ENCODE measurements at regions not wholly inside any gene's neighbourhood (a gene's known extent, or its start where the extent isn't known, plus 50 kb on each side); places are given as distances from the start of the nearest gene placed in this dataset.

DNA sequence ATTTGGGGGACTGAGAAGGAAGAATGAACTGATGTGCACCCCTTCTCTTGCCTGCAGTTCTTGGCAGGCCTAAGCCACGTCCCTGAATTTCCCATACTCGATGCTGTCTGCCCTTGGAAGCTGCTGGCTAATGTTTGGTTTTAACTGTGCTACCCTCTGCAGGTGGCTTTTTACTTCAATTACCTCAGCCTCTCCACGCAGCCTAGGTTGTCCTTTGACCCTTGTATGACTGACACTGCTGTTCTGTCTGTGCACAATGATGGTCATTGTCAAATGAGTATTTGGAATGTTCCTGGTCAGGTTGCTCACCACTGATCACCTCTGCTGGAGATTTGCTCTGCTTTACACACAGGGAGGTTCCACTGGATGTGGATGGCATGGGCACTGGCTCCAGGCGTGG lies 137.1 kb downstream of the ZNF518B start:
- no peak overlapping the region for H3K4me2 ChIP-seq (ENCODE audit: control insufficient read depth, insufficient read depth)
- ChIA-PET CTCF (no interaction called here), POLR2A (no interaction called here), SMC1A (ENCODE audit: uncharacterized antibody, unreplicated experiment) (no interaction called here), RAD21 (ENCODE audit: unreplicated experiment) (no interaction called here)
- FAIRE-seq: no peak
- TF ChIP-seq NFYA (IDR thresholded peaks at IDR 0.05; ENCODE audit: borderline replicate concordance, low read depth, low read length) (no peak), IRF3 (IDR thresholded peaks at IDR 0.05) (no peak), ZNF274 (IDR thresholded peaks at IDR 0.05; ENCODE audit: insufficient read depth, insufficient read length) (no peak), JUNB (IDR thresholded peaks at IDR 0.05) (no peak), SREBF1 (IDR thresholded peaks at IDR 0.05; ENCODE audit: low read length) (no peak), BCL11A (IDR thresholded peaks at IDR 0.05; ENCODE audit: low read depth, low read length) (no peak), SUZ12 (IDR thresholded peaks at IDR 0.05; ENCODE audit: unreplicated experiment) (no peak), EED (IDR thresholded peaks at IDR 0.05; ENCODE audit: low read depth) (no peak), CHD2 (IDR thresholded peaks at IDR 0.05; ENCODE audit: borderline replicate concordance, low read depth, low read length) (no peak), ZSCAN29 (IDR thresholded peaks at IDR 0.05) (no peak)
- no peak overlapping the region for H3K4me3 ChIP-seq
- H3K27ac ChIP-seq (ENCODE audit: control insufficient read depth, insufficient read depth): no peak overlapping the region
- no peaks in the 10 kb centered on the region for H3K79me2 ChIP-seq (ENCODE audit: control insufficient read depth, insufficient read depth, low read length)
- H3K9ac ChIP-seq (ENCODE audit: control insufficient read depth, insufficient read depth, low read length): no peak overlapping the region
- H2AFZ ChIP-seq (ENCODE audit: control insufficient read depth, low read depth, low read length): no peak overlapping the region
- DNase-seq (ENCODE audit: low read depth, low spot score): no peak
- intact Hi-C loops (cut with micrococcal nuclease; ENCODE audit: unreplicated experiment) (no loop called here), in situ Hi-C loops (cut with MboI) (no loop called here)
- no TSS peak for BruUV-seq (replicated peaks)
- ATAC-seq: no peak
- H3K36me3 ChIP-seq (ENCODE audit: control insufficient read depth in 2 of 2, insufficient read depth in 2 of 2, low read length in 1 of 2): no peaks in the 10 kb centered on the region
- no peaks in the 10 kb centered on the region for H4K20me1 ChIP-seq (ENCODE audit: control insufficient read depth, insufficient read depth)
- H3K4me1 ChIP-seq (ENCODE audit: control insufficient read depth, insufficient read depth, low read length): no peaks in the 10 kb centered on the region
- peaks cover 0 to 3% of the 10 kb centered on the region in 2 experiments; a peak in 2 of 4 replicates for H3K27me3 ChIP-seq (replicated peaks in 1 of 2; ENCODE audit: control insufficient read depth in 2 of 2, insufficient read depth in 2 of 2, low read length in 1 of 2)
- no peaks in the 10 kb centered on the region for H3K9me3 ChIP-seq (replicated peaks; ENCODE audit: control insufficient read depth, insufficient read depth, low read length)
- 2% methylated on average over 4 of the region's 4 CpGs for WGBS (ENCODE audit: insufficient coverage, insufficient replicate concordance, low lambda C conversion rate, missing lambda C conversion rate)

DNA sequence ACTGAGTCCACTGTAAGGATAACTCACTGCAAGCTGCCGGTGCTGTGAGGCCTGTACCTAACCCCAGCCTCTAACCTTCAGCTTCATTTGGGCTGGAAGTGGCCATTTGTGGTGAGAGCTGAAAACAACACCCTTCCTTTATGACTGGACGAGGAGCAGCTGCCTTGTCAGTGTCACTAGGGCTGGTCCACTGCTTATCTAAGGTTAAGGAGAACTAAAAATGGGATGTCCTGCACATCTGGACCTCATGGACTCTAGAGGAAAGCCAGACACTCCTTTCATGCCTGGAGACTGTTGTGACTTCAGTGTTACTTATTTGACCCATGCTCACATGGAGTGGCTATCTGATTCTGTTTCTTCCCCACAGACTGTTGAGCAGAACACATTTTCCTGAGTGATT lies 139.9 kb downstream of the ZNF518B start:
- ChIA-PET CTCF (no interaction called here), POLR2A (no interaction called here)

More for the DNA sequence above, 139.9 kb downstream of the ZNF518B start:
- Histone ChIP-seq H4K20me1 (ENCODE audit: control insufficient read depth, insufficient read depth) (no peaks in the 10 kb centered on the region), H3K27me3 (replicated peaks in 1 of 2; ENCODE audit: control insufficient read depth in 2 of 2, insufficient read depth in 2 of 2, low read length in 1 of 2) (no peaks in the 10 kb centered on the region; a peak in 1 of 4 replicates), H3K79me2 (ENCODE audit: control insufficient read depth, insufficient read depth, low read length) (no peaks in the 10 kb centered on the region), H3K36me3 (ENCODE audit: control insufficient read depth in 2 of 2, insufficient read depth in 2 of 2, low read length in 1 of 2) (no peaks in the 10 kb centered on the region), H3K9me3 (replicated peaks; ENCODE audit: control insufficient read depth, insufficient read depth, low read length) (no peaks in the 10 kb centered on the region), H3K9ac (ENCODE audit: control insufficient read depth, insufficient read depth, low read length) (no peak overlapping the region), H3K4me1 (ENCODE audit: control insufficient read depth, insufficient read depth, low read length) (no peaks in the 10 kb centered on the region), H3K27ac (ENCODE audit: control insufficient read depth, insufficient read depth) (no peak overlapping the region), H3K4me3 (no peak overlapping the region), H2AFZ (ENCODE audit: control insufficient read depth, low read depth, low read length) (no peak overlapping the region), H3K4me2 (ENCODE audit: control insufficient read depth, insufficient read depth) (no peak overlapping the region)
- RAD21 ChIA-PET (ENCODE audit: unreplicated experiment): no interaction called here
- no peak for TF ChIP-seq PML (IDR thresholded peaks at IDR 0.05; ENCODE audit: low read length)
- DNase-seq (ENCODE audit: low read depth, low spot score) (no peak), ATAC-seq (no peak), FAIRE-seq (no peak)
- intact Hi-C loops (cut with micrococcal nuclease; ENCODE audit: unreplicated experiment): no loop called here
- 14% methylated on average over 2 of the region's 2 CpGs for whole genome bisulfite sequencing (ENCODE audit: insufficient coverage, insufficient replicate concordance, low lambda C conversion rate, missing lambda C conversion rate)
- no TSS peak for BruUV-seq (replicated peaks)
- SMC1A ChIA-PET (ENCODE audit: uncharacterized antibody, unreplicated experiment): no interaction called here
- in situ Hi-C loops (cut with MboI): no loop called here
